ENCODE measurements at regions not wholly inside any gene's neighbourhood (a gene's known extent, or its start where the extent isn't known, plus 50 kb on each side); places are given as distances from the start of the nearest gene placed in this dataset.

DNA sequence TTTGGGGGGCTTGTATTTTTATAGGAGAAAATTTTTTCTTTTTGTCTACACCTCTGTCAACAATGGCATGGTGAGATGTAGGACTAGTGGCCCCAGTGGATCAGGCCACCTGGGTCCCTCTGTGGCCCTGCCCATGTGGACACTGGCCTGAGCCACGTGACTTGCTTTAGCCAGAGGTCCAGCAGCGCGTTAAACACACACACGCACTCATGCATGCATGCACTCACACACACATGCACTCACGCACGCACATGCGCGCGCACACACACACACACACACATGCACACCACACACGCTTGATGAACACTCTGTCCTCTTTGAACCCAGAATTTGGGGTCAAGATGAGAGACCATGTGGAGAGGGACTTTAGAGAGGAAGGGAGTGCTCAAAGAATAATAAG, 59.4 kb upstream of the NUP50 start:
- TF ChIP-seq, protein P1, sequence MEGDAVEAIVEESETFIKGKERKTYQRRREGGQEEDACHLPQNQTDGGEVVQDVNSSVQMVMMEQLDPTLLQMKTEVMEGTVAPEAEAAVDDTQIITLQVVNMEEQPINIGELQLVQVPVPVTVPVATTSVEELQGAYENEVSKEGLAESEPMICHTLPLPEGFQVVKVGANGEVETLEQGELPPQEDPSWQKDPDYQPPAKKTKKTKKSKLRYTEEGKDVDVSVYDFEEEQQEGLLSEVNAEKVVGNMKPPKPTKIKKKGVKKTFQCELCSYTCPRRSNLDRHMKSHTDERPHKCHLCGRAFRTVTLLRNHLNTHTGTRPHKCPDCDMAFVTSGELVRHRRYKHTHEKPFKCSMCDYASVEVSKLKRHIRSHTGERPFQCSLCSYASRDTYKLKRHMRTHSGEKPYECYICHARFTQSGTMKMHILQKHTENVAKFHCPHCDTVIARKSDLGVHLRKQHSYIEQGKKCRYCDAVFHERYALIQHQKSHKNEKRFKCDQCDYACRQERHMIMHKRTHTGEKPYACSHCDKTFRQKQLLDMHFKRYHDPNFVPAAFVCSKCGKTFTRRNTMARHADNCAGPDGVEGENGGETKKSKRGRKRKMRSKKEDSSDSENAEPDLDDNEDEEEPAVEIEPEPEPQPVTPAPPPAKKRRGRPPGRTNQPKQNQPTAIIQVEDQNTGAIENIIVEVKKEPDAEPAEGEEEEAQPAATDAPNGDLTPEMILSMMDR (IDR thresholded peaks at IDR 0.05): no peak
- TF ChIP-seq POLR2A (IDR thresholded peaks at IDR 0.05) (no peak), POLR2AphosphoS5 (IDR thresholded peaks at IDR 0.05) (no peak)
